GM19328 (cell line): ENCODE measurements at regions not wholly inside any gene's neighbourhood (a gene's known extent, or its start where the extent isn't known, plus 50 kb on each side); places are given as distances from the start of the nearest gene placed in this dataset.
"Not testable (repeated sequence)": the region's sequence is repeated elsewhere in the genome, so short reads cannot be mapped to it uniquely, and the experiment has no call there.

ENCODE experiments used
- ATAC-seq: cut with Tn5 transposase; IDR thresholded peaks from one replicate; pipeline ENCODE4 v1.9.1; 2021; ENCODE audit warnings: mild to moderate bottlenecking, moderate library complexity; ENCODE audit not compliant: unreplicated experiment

- ATAC-seq = no peak
These were observed 324.8 kb upstream of the MEIS1 start for GRCh38 chr2:66110086-66110485.

- ATAC-seq = no peak
These were observed 325.5 kb upstream of the MEIS1 start for GRCh38 chr2:66109419-66109818.

GRCh38 chr2:66105066-66105753 lies 329.7 kb upstream of the MEIS1 start:
- ATAC-seq = no peak

DNA sequence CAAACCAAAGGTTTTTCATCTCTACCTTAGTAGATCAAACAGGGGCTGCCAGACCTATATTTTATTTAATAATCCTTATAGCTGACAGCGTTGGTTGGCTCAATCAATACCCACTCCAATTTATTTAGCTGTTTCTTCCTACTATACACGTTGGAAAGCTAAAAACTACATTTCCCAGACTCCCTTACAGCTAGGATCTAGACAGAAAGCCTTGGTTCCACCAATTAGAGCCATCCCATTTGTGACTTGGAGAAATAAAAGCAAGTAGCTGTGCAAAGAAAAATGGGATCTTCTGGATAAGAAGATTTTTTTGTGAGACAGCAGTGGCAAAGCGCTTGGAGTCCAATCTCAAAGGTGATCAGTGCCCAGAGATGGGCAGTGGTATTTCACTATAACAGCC lies 331.3 kb upstream of the MEIS1 start:
- no peak for ATAC-seq

- ATAC-seq = no peak
These were observed 333.7 kb upstream of the MEIS1 start for GRCh38 chr2:66101206-66101605.

DNA sequence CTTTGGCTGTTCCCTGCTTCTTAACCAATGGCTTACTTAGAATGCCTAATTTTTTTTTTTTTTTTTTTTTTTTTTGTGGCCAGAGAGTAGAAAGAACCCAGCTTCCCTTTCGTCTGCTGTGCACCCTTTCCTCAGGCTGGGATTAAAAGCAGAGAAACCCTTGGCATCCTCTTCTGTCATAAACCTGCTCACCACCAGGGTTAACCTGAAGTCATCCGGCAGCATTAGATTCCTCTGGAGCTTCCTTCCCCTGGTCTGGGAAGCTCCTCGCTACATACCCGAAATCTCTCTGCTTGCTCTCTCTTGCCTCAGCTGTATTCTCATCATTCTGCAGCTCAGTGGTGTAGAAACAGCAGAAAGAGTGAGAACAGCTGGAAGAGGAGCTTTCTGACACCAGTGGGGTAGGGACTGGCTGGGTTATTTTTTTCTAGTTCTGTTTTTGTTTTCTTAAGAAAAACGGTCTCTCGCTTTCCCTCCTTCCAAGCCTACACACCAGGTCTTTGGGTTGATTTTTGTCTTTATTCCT lies 339.0 kb upstream of the MEIS1 start:
- no peak for ATAC-seq

DNA sequence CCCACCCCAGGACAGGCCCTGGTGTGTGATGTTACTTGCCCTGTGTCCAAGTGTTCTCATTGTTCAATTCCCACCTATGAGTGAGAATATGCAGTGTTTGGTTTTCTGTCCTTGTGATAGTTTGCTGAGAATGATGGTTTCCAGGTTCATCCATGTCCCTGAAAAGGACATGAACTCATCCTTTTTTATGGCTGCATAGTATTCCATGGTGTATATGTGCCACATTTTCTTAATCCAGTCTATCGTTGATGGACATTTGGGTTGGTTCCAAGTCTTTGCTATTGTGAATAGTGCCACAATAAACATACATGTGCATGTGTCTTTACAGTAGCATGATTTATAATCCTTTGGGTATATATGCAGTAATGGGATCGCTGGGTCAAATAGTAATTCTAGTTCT lies 340.2 kb upstream of the MEIS1 start:
- not testable (repeated sequence) for ATAC-seq

DNA sequence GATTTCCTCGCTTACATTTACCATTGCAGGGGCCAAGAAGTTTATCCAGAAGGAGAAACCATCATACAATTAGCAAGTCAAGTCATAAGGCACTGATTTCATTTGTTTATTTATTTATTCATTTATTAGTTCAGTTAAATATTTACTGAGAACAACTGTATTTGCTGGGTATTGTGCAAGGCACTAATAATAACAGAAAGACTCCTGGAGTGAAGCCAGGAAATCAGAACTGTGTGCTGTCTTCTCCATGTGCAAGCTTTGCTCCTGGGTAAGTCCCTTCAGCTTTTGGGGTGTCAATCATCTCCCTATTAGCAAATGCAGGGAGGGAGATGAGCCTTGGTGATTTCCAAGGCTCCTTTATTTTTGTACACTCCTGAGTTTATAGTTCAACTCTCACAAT lies 341.6 kb upstream of the MEIS1 start:
- ATAC-seq = no peak

GRCh38 chr2:66084948-66085590 lies 349.9 kb upstream of the MEIS1 start:
- no peak for ATAC-seq

- ATAC-seq = no peak
These were observed 352.3 kb upstream of the MEIS1 start for GRCh38 chr2:66082581-66082980.

- ATAC-seq = no peak
These were observed 354.8 kb upstream of the MEIS1 start for GRCh38 chr2:66080127-66080526.

DNA sequence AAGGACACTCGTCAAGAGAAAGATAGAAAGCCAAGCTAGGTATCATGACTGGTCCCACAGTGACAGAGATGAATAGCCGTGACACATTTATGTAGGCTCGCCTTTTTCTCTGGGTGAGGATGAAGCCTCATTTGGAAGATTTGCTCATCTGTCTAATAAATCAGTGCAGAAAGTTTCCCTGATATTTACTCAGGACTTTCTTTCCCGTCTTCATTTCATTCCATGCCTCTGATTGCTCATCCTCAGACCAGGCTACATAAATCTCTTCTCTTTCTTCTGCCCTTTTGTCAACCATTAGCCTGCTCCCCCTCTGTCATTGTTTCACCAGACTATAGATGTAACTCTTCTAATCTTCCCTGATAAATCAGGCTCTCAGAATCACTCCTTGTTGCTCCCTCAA lies 361.8 kb upstream of the MEIS1 start:
- no peak for ATAC-seq

GRCh38 chr2:66070721-66071602 lies 364.0 kb upstream of the MEIS1 start:
- no peak for ATAC-seq

DNA sequence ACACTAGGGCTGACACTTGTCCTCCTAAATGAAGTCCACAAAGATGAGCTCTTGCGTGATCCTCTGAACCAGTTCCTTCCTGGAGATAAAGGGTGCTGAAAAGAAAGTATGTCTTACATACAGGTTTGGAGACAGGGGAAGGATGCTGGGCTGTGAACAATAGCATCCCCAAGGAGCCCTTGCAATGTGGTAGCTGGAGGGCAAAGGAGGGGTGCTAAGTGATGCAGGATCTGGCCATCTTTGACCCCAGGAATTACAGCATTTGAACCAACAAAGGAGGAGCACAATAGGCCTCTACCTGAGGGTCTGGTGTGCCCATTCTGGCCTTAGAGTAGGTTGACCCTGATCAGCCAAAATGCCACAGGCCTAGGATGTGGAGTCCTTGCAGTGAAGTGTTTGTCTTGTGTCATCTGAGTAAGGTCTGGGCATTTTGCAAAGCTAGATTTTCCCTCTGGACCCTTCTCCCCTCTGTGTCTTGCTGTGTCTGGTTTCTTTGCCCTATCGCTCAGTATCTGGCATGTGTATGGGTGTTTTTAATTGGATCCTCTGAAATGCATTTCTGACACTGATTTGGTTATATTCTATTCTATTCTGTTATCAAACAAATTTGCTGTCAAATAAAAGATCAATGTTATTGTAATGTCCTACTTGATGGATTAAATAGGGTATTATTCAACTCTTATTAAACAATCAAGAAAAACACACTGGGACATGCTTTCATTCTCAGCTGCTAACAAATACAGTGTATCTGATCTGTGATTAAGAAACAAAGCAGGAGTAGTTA lies 364.8 kb upstream of the MEIS1 start:
- ATAC-seq = no peak

GRCh38 chr2:66066032-66066431 lies 368.9 kb upstream of the MEIS1 start:
- ATAC-seq = no peak

DNA sequence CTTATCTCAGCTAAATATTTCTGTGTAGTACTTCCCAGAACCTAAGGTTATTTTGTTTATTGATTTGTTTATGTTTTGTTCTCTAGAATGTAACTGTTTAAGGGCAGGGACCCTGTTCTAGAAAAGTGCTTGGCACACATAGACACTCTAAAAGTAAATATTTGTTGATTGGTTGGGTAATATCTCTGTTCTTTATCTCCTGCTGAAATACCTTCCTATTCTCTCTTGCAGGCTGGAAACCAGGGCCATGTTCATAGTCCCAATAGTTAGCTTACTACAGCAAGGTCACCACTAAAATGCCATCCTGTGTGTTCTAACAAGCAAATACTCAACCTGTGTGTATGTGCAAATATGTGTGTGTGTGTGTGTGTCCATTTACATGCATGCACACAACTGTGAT lies 375.6 kb upstream of the MEIS1 start:
- no peak for ATAC-seq

DNA sequence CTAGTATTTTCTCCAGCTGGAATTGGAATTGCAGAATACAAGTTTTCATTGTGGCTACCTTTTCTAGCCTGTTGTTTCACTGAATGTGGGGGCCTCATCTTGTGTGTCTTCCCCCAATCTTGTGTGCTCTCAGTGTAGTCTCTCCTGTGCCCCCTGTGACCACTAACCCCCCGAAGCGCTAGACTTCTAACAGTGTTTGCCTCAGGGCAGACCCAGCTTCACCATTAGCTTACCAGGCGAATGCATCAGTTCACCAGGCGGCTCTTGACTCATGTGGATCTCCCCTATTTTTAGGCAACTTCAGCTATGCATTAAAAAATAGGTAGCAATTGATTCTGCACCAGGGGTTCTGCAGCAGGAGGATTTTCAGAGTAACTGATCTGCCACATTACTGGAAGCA lies 376.2 kb upstream of the MEIS1 start:
- no peak for ATAC-seq

DNA sequence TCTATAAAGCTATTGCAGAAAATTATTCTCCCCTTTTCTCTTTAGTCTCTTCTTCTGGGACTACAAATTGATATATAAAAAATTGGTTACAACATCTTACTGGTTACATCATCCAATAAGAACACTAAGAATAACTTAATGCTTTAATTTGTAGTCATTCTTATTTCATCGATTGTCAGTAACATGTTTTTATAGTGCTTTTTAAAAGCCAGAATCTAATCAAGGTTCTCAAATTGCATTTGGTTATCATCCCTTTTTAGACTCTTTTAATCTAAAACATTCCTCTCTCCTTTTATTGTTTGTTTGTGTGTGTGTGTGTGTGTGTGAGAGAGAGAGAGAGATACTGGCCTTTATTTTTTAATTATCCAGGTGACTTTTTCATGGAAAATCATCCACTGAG lies 377.1 kb upstream of the MEIS1 start:
- ATAC-seq = no peak

DNA sequence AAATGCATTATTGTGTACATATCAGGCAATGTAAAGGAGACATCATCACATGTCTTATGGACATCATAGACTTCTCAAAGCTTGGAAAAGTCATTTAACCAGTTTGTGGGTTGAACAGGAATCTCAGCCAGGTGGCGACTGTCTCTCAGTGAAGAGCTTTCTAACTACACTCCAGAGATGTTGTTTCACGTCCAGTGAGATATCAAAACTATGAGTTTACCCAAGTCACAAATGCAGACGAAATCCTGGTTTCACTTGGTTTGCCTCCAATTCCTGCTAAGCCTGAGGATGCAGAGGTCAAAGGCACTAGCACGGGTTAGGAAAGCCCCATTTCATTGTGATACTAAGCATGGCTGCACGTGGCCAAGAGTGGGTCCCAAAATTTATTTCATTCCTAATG lies 384.5 kb upstream of the MEIS1 start:
- ATAC-seq = no peak

- no peak for ATAC-seq
These were observed 386.3 kb upstream of the MEIS1 start for GRCh38 chr2:66048667-66049066.
